ENCODE measurements at regions not wholly inside any gene's neighbourhood (a gene's known extent, or its start where the extent isn't known, plus 50 kb on each side); places are given as distances from the start of the nearest gene placed in this dataset.

GRCh38 chr14:22338917-22339715 is 249.9 kb downstream of the DAD1 start:
- H3K27ac ChIP-seq = peak overlapping the region in 1 of 2 donors; percentile 13
- ATAC-seq = peak; percentile 73
- H3K4me1 ChIP-seq = no peaks in the 10 kb centered on the region
- intact Hi-C loops (cut with DNase I) = no loop called here
- H3K9me3 ChIP-seq = peaks cover 0 to 8% of the 10 kb centered on the region in 2 donors
- DNase-seq = peak in 3 of 4 donors; percentile 46 to 91 (median 80)
- no peak for TF ChIP-seq CTCF (IDR thresholded peaks at IDR 0.05)
- H3K27me3 ChIP-seq = no peaks in the 10 kb centered on the region
- no peak overlapping the region for H3K4me3 ChIP-seq
- no peaks in the 10 kb centered on the region for H3K36me3 ChIP-seq

- Histone ChIP-seq H3K36me3 (no peaks in the 10 kb centered on the region), H3K27ac (peak overlapping the region in 1 of 2 donors; percentile 13), H3K4me3 (no peak overlapping the region), H3K4me1 (peaks cover 0 to under 1% of the 10 kb centered on the region in 2 donors), H3K27me3 (no peaks in the 10 kb centered on the region), H3K9me3 (peaks cover 0 to under 1% of the 10 kb centered on the region in 2 donors)
- TF ChIP-seq CTCF (IDR thresholded peaks at IDR 0.05) = no peak
- intact Hi-C loops (cut with DNase I) = no loop called here
- ATAC-seq = no peak
- no peak for DNase-seq
Measured at GRCh38 chr14:22338381-22338780, 250.6 kb downstream of the DAD1 start.

GRCh38 chr14:22337938-22338337 is 251.1 kb downstream of the DAD1 start:
- TF ChIP-seq CTCF (IDR thresholded peaks at IDR 0.05) = no peak
- intact Hi-C loops (cut with DNase I) = no loop called here
- H3K27me3 ChIP-seq = no peaks in the 10 kb centered on the region
- no peaks in the 10 kb centered on the region for H3K9me3 ChIP-seq
- H3K4me1 ChIP-seq = peaks cover 0 to 4% of the 10 kb centered on the region in 2 donors
- H3K36me3 ChIP-seq = no peaks in the 10 kb centered on the region
- H3K4me3 ChIP-seq = no peak overlapping the region
- H3K27ac ChIP-seq = no peak overlapping the region
- no peak for DNase-seq
- no peak for ATAC-seq

GRCh38 chr14:22337521-22337920 is 251.5 kb downstream of the DAD1 start:
- H3K27ac ChIP-seq = no peak overlapping the region
- DNase-seq (no peak), ATAC-seq (no peak)
- TF ChIP-seq CTCF (IDR thresholded peaks at IDR 0.05) = no peak
- peaks cover 0 to 4% of the 10 kb centered on the region in 2 donors for H3K4me1 ChIP-seq
- no peaks in the 10 kb centered on the region for H3K27me3 ChIP-seq
- H3K36me3 ChIP-seq = no peaks in the 10 kb centered on the region
- no peaks in the 10 kb centered on the region for H3K9me3 ChIP-seq
- no peak overlapping the region for H3K4me3 ChIP-seq
- intact Hi-C loops (cut with DNase I) = no loop called here

- no peaks in the 10 kb centered on the region for H3K9me3 ChIP-seq
- DNase-seq (no peak), ATAC-seq (no peak)
- no peaks in the 10 kb centered on the region for H3K27me3 ChIP-seq
- H3K27ac ChIP-seq = no peak overlapping the region
- H3K4me1 ChIP-seq = peaks cover 0 to 4% of the 10 kb centered on the region in 2 donors
- H3K4me3 ChIP-seq = no peak overlapping the region
- no peak for TF ChIP-seq CTCF (IDR thresholded peaks at IDR 0.05)
- intact Hi-C loops (cut with DNase I) = no loop called here
- no peaks in the 10 kb centered on the region for H3K36me3 ChIP-seq
Measured at GRCh38 chr14:22336031-22336430, 253.0 kb downstream of the DAD1 start.

Data from left lung (tissue), 4 donors.